ENCODE measurements at regions not wholly inside any gene's neighbourhood (a gene's known extent, or its start where the extent isn't known, plus 50 kb on each side); places are given as distances from the start of the nearest gene placed in this dataset.

- WGBS (ENCODE audit: low lambda C conversion rate): 51% methylated on average over 6 of the region's 6 CpGs
- TF ChIP-seq ZNF615 (CRISPR knock-in tag; IDR thresholded peaks at IDR 0.05; ENCODE audit: borderline replicate concordance) (no peak), ZSCAN30 (CRISPR knock-in tag; IDR thresholded peaks at IDR 0.05) (no peak), ATF1 (CRISPR knock-in tag; IDR thresholded peaks at IDR 0.05) (no peak), ZNF317 (CRISPR knock-in tag; IDR thresholded peaks at IDR 0.05) (no peak), FOXP4 (CRISPR knock-in tag; IDR thresholded peaks at IDR 0.05) (no peak), ZNF10 (CRISPR knock-in tag; IDR thresholded peaks at IDR 0.05; ENCODE audit: borderline replicate concordance, low read depth) (no peak), HDAC2 (CRISPR knock-in tag; IDR thresholded peaks at IDR 0.05) (no peak), RBFOX2 (IDR thresholded peaks at IDR 0.05; ENCODE audit: low read depth, low read length) (no peak), ZNF816 (CRISPR knock-in tag; IDR thresholded peaks at IDR 0.05; ENCODE audit: borderline replicate concordance) (no peak), FOXK2 (IDR thresholded peaks at IDR 0.05) (no peak), ZNF891 (CRISPR knock-in tag; IDR thresholded peaks at IDR 0.05) (no peak), ERF (CRISPR knock-in tag; IDR thresholded peaks at IDR 0.05) (no peak), NONO (IDR thresholded peaks at IDR 0.05) (no peak), NONO (CRISPR knock-in tag; conservative IDR thresholded peaks at IDR 0.05) (no peak), KLF13 (CRISPR knock-in tag; IDR thresholded peaks at IDR 0.05) (no peak), ZNF335 (CRISPR knock-in tag; IDR thresholded peaks at IDR 0.05) (no peak), CSRNP1 (CRISPR knock-in tag; IDR thresholded peaks at IDR 0.05) (no peak), SOX6 (IDR thresholded peaks at IDR 0.05) (no peak), SOX6 (CRISPR knock-in tag; IDR thresholded peaks at IDR 0.05) (no peak), ZMYM4 (CRISPR knock-in tag; IDR thresholded peaks at IDR 0.05) (no peak), RARA (CRISPR knock-in tag; IDR thresholded peaks at IDR 0.05) (no peak), ZKSCAN5 (CRISPR knock-in tag; IDR thresholded peaks at IDR 0.05) (no peak)
- Histone ChIP-seq H3K27ac (ENCODE audit: extremely low read length, insufficient read depth, low read length) (no peak overlapping the region), H4K20me1 (ENCODE audit: insufficient read depth, low read length) (no peaks in the 10 kb centered on the region), H3K36me3 (replicated peaks in 1 of 2; ENCODE audit: control insufficient read depth in 1 of 2, insufficient read depth in 2 of 2, low read length in 2 of 2) (no peaks in the 10 kb centered on the region), H2AFZ (ENCODE audit: low read length) (no peak overlapping the region), H3K9me3 (ENCODE audit: low read length) (no peaks in the 10 kb centered on the region), H3K27me3 (ENCODE audit: control insufficient read depth in 1 of 2, insufficient read depth in 2 of 2, low read length in 2 of 2) (no peaks in the 10 kb centered on the region), H3K4me2 (ENCODE audit: low read depth, low read length) (no peak overlapping the region), H3K9ac (ENCODE audit: insufficient read depth, low read depth, low read length) (no peak overlapping the region), H3K79me2 (ENCODE audit: insufficient read depth, low read length) (no peaks in the 10 kb centered on the region), H3K4me1 (ENCODE audit: insufficient read depth, low read length) (no peaks in the 10 kb centered on the region), H3K4me3 (replicated peaks in 1 of 3; ENCODE audit: insufficient read depth in 1 of 3, low read depth in 2 of 3, low read length in 3 of 3) (no peak overlapping the region)
- intact Hi-C loops (cut with micrococcal nuclease; ENCODE audit: unreplicated experiment) (no loop called here), in situ Hi-C loops (cut with HindIII; ENCODE audit: extremely low pct_ligation_motif_present, low pct_unique_long_range_greater_than_20kb) (no loop called here)
- no peak for DNase-seq (ENCODE audit: low spot score)
- ChIA-PET CTCF (ENCODE audit: low intra/inter-chr PET ratio, low total read pairs) (no interaction called here), POLR2A (no interaction called here)
- no peak for FAIRE-seq
- BruUV-seq (replicated peaks): no TSS peak
- ATAC-seq: no peak
These were observed 162.8 kb upstream of the PRDX4 start for GRCh38 chrX:23504540-23504884.

Measured in HepG2 (cell line).